Thyroid gland (tissue), 4 donors: ENCODE measurements at regions not wholly inside any gene's neighbourhood (a gene's known extent, or its start where the extent isn't known, plus 50 kb on each side); places are given as distances from the start of the nearest gene placed in this dataset.

Experiments
- POLR2A ChIP-seq, 2 donors: fragments of 450-650 bp; IDR thresholded peaks; one replicate each; pipeline ENCODE4 v1.6.1; 2017; ENCODE audit warnings: antibody characterized with exemption in 2 of 2, mild to moderate bottlenecking in 2 of 2, moderate library complexity in 1 of 2
- TF ChIP-seq, protein P1 (sequence below), 6 experiments: fragments of 200-600 bp in 3 of 6; fragments of 450-650 bp in 3 of 6; sonication (generic) in 3 of 6; IDR thresholded peaks; one replicate each; pipeline ENCODE4 v1.5.1; 2016 to 2019; ENCODE audit warnings: antibody characterized with exemption in 6 of 6, mild to moderate bottlenecking in 2 of 6, inconsistent platforms in 1 of 6, moderate library complexity in 1 of 6

DNA sequence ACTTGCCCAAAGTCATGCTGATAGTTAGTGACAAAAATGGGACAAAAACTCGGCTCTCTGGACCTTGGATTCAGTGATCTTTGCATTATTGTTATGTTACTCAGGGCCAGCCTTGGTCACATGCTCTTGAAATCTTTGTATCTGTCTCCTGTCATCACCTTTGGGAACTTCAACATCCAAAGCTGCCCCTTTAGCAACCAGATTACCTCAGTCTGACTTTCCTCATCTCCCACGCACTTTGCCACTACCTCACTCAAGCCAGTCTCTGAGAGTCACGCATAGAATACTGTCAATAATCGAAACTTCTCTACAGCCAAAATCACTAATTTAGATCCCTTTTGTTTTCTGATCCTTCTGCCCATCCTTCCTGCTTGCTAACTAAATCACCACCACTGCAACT is 90.8 kb upstream of the DAAM1 start:
- TF ChIP-seq POLR2A (IDR thresholded peaks at IDR 0.05) = no peak
- TF ChIP-seq, protein P1, sequence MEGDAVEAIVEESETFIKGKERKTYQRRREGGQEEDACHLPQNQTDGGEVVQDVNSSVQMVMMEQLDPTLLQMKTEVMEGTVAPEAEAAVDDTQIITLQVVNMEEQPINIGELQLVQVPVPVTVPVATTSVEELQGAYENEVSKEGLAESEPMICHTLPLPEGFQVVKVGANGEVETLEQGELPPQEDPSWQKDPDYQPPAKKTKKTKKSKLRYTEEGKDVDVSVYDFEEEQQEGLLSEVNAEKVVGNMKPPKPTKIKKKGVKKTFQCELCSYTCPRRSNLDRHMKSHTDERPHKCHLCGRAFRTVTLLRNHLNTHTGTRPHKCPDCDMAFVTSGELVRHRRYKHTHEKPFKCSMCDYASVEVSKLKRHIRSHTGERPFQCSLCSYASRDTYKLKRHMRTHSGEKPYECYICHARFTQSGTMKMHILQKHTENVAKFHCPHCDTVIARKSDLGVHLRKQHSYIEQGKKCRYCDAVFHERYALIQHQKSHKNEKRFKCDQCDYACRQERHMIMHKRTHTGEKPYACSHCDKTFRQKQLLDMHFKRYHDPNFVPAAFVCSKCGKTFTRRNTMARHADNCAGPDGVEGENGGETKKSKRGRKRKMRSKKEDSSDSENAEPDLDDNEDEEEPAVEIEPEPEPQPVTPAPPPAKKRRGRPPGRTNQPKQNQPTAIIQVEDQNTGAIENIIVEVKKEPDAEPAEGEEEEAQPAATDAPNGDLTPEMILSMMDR (IDR thresholded peaks at IDR 0.05) = no peak
